GM12878 (cell line): ENCODE measurements at regions not wholly inside any gene's neighbourhood (a gene's known extent, or its start where the extent isn't known, plus 50 kb on each side); places are given as distances from the start of the nearest gene placed in this dataset.

Experiments
- ATAC-seq: fragments of 200-7000 bp; cut with Tn5 transposase; 3 replicates; pipeline ENCODE4 v1.9.1; 2020; ENCODE audit warnings: mild to moderate bottlenecking, moderate library complexity
- BruUV-seq: library from RNA; stranded (reverse); fragments of 400-500 nt; replicated peaks from 2 replicates; lab custom pipeline; 2021; lab: Mats Ljungman, UMichigan
- CTCF ChIA-PET: fragments of 300-600 bp; sonication (Branson Sonifier 250); formaldehyde crosslinking; extraction: SDS; loops from one replicate; lab custom pipeline; 2021; ENCODE audit warnings: inconsistent platforms; lab: Yijun Ruan, JAX
- POLR2A ChIA-PET: fragments of 350-600 bp; formaldehyde crosslinking; extraction: SDS; loops from one replicate; lab custom pipeline; 2021; ENCODE audit warnings: inconsistent platforms; lab: Charles Lee
- RAD21 ChIA-PET: fragments of 300-600 bp; sonication (Branson Sonifier 250); formaldehyde crosslinking; loops from one replicate; lab custom pipeline; 2023; ENCODE audit warnings: antibody characterized with exemption; ENCODE audit not compliant: unreplicated experiment; lab: Charles Lee
- SMC1A ChIA-PET: fragments of 300-600 bp; sonication (Branson Sonifier 250); formaldehyde crosslinking; loops from one replicate; lab custom pipeline; 2023; ENCODE audit not compliant: unreplicated experiment, uncharacterized antibody; lab: Charles Lee
- DNase-seq: peaks from one replicate; pipeline ENCODE4 v3.0.0-alpha.2; 2011; ENCODE audit warnings: low read depth, low spot score
- FAIRE-seq: peaks from 3 replicates; lab custom pipeline; 2011; peaks lifted over from hg19 to GRCh38; lab: Jason Lieb, UNC
- H2AFZ ChIP-seq: 2 replicates; pipeline ENCODE4 v1.6.0; 2011; ENCODE audit warnings: low read depth, low read length, control low read depth; ENCODE audit not compliant: control insufficient read depth
- H3K27ac ChIP-seq: 2 replicates; pipeline ENCODE4 v1.5.1; 2011; ENCODE audit warnings: control low read depth; ENCODE audit not compliant: control insufficient read depth, insufficient read depth
- H3K27me3 ChIP-seq, 2 experiments: replicated peaks in 1 of 2; 2 replicates each; pipeline versions ENCODE4 v1.6.0 to v1.6.1; 2011; ENCODE audit warnings: low read length in 1 of 2; ENCODE audit not compliant: control insufficient read depth in 2 of 2, insufficient read depth in 2 of 2
- H3K36me3 ChIP-seq, 2 experiments: 2 replicates each; pipeline ENCODE4 v1.5.1; 2011; ENCODE audit warnings: low read length in 1 of 2; ENCODE audit not compliant: control insufficient read depth in 2 of 2, insufficient read depth in 2 of 2
- H3K4me1 ChIP-seq: 2 replicates; pipeline ENCODE4 v1.6.1; 2011; ENCODE audit warnings: mild to moderate bottlenecking, low read length, moderate library complexity, mixed read lengths; ENCODE audit not compliant: control insufficient read depth, insufficient read depth
- H3K4me2 ChIP-seq: 2 replicates; pipeline ENCODE4 v1.6.0; 2011; ENCODE audit warnings: control low read depth; ENCODE audit not compliant: control insufficient read depth, insufficient read depth
- H3K4me3 ChIP-seq: fragments of 200-600 bp; sonication (generic); 2 replicates; pipeline ENCODE4 v1.5.1; 2016
- H3K79me2 ChIP-seq: 2 replicates; pipeline ENCODE4 v1.6.0; 2011; ENCODE audit warnings: low read length; ENCODE audit not compliant: control insufficient read depth, insufficient read depth
- H3K9ac ChIP-seq: 2 replicates; pipeline ENCODE4 v1.8.0; 2011; ENCODE audit warnings: low read length, control low read depth, mixed read lengths; ENCODE audit not compliant: control insufficient read depth, insufficient read depth
- H3K9me3 ChIP-seq: replicated peaks from 3 replicates; pipeline ENCODE4 v1.5.1; 2011; ENCODE audit warnings: mild to moderate bottlenecking, low read length; ENCODE audit not compliant: control insufficient read depth, insufficient read depth
- H4K20me1 ChIP-seq: 2 replicates; pipeline ENCODE4 v1.6.0; 2011; ENCODE audit not compliant: control insufficient read depth, insufficient read depth
- ATF7 ChIP-seq: fragments of 450-650 bp; IDR thresholded peaks from 2 replicates; pipeline ENCODE4 v1.6.1; 2016; ENCODE audit warnings: low read depth, mild to moderate bottlenecking
- CBX5 ChIP-seq: sonication (generic); IDR thresholded peaks from 2 replicates; pipeline ENCODE4 v1.6.1; 2016; ENCODE audit warnings: low read depth, moderate library complexity, mild to moderate bottlenecking, inconsistent platforms
- CREM ChIP-seq: IDR thresholded peaks from 2 replicates; pipeline ENCODE4 v1.6.1; 2014; ENCODE audit warnings: antibody characterized with exemption, low read depth
- EGR1 ChIP-seq, 2 experiments: IDR thresholded peaks; 1 replicate in 1 of 2; 2 replicates in 1 of 2; pipeline ENCODE4 v1.6.1; 2011 to 2012; ENCODE audit warnings: low read depth in 2 of 2, low read length in 2 of 2, borderline replicate concordance in 1 of 2, mild to moderate bottlenecking in 1 of 2, moderate library complexity in 1 of 2
- ETV6 ChIP-seq, 2 experiments: fragments of 450-650 bp in 1 of 2; IDR thresholded peaks in 1 of 2; conservative IDR thresholded peaks in 1 of 2; 2 replicates each; pipeline ENCODE4 v1.6.1; 2014; ENCODE audit warnings: antibody characterized with exemption in 1 of 2, borderline replicate concordance in 1 of 2, low read depth in 1 of 2, mild to moderate bottlenecking in 1 of 2, moderate library complexity in 1 of 2
- GATAD2B ChIP-seq: fragments of 450-650 bp; conservative IDR thresholded peaks from 2 replicates; pipeline ENCODE4 v1.6.1; 2017; ENCODE audit warnings: low read depth, mild to moderate bottlenecking, moderate library complexity
- HDAC6 ChIP-seq: fragments of 200-600 bp; sonication (generic); IDR thresholded peaks from one replicate; pipeline ENCODE4 v1.8.0; 2017; ENCODE audit warnings: antibody characterized with exemption; ENCODE audit not compliant: unreplicated experiment
- PAX8 ChIP-seq: fragments of 450-650 bp; IDR thresholded peaks from 2 replicates; pipeline ENCODE4 v1.6.1; 2017; ENCODE audit warnings: mild to moderate bottlenecking, moderate library complexity
- POLR2AphosphoS5 ChIP-seq: IDR thresholded peaks from 2 replicates; pipeline ENCODE4 v1.6.1; 2011; ENCODE audit warnings: mild to moderate bottlenecking, low read length, inconsistent platforms
- RAD21 ChIP-seq: IDR thresholded peaks from 2 replicates; pipeline ENCODE4 v1.6.1; 2011; ENCODE audit warnings: mild to moderate bottlenecking, low read depth, low read length, moderate library complexity; ENCODE audit not compliant: insufficient read depth
- TCF12 ChIP-seq: IDR thresholded peaks from 2 replicates; pipeline ENCODE4 v1.6.1; 2011; ENCODE audit warnings: low read depth, mild to moderate bottlenecking, low read length
- WGBS: methylation state at CpG from one replicate; pipeline ENCODE4 v1.1.6; 2016; ENCODE audit warnings: low lambda C conversion rate; ENCODE audit not compliant: insufficient replicate concordance, insufficient coverage; ENCODE audit errors: missing lambda C conversion rate; 5-methylcytosine and 5-hydroxymethylcytosine counted together
- in situ Hi-C: fragments of 300-500 bp; cut with MboI; formaldehyde crosslinking; loops from 9 replicates; pipeline ENCODE4 v1.14.3; 2018; ENCODE audit warnings: mixed read lengths
- intact Hi-C: fragments of 100-400 bp; cut with micrococcal nuclease; formaldehyde crosslinking; loops from one replicate; pipeline ENCODE4 v1.14.2; 2022; ENCODE audit not compliant: unreplicated experiment
- TF ChIP-seq, protein P1 (sequence below): fragments of 450-650 bp; IDR thresholded peaks from 2 replicates; pipeline ENCODE4 v1.6.1; 2017; ENCODE audit warnings: mild to moderate bottlenecking
- TF ChIP-seq, protein P2 (sequence below): fragments of 150-350 bp; IDR thresholded peaks from 2 replicates; pipeline ENCODE4 v1.6.1; 2016; ENCODE audit warnings: low read depth, low read length
- TF ChIP-seq, protein P3 (sequence below): IDR thresholded peaks from 2 replicates; pipeline ENCODE4 v1.6.1; 2011; ENCODE audit warnings: low read depth, mild to moderate bottlenecking, low read length, moderate library complexity, borderline replicate concordance; ENCODE audit errors: extremely low read depth
- TF ChIP-seq, protein P4 (sequence below): fragments of 450-650 bp; IDR thresholded peaks from 2 replicates; pipeline ENCODE4 v1.6.1; 2016; ENCODE audit warnings: mild to moderate bottlenecking, moderate library complexity, borderline replicate concordance

DNA sequence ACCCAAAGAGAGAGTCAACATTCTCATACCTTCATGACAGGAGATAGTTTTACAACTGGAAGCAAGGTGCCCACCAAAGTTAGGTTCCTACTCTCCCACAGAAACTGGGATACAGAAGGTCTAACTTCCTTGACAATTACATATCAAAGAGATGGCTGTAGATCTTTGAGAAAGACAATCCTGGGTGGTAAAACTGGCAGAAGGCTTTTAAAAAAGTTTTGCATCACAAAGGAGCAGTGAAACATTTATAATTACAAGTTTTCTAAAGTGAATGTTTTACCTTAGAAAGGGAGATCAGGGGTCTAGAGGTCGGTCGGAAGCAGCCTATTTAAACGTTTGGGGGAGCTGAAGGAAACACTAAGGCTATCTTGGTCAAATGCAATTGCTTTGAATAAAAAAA is 166.6 kb upstream of the STEAP1 start:
- no peaks in the 10 kb centered on the region for H3K27me3 ChIP-seq
- no peaks in the 10 kb centered on the region for H3K4me1 ChIP-seq
- no peaks in the 10 kb centered on the region for H3K9me3 ChIP-seq
- H3K9ac ChIP-seq = no peak overlapping the region
- ChIA-PET CTCF (no interaction called here), POLR2A (no interaction called here), RAD21 (no interaction called here), SMC1A (no interaction called here)
- no peak overlapping the region for H3K27ac ChIP-seq
- intact Hi-C loops = loop anchor here (5.0 kb wide), 1 partner anchor 35 kb away; no protein-coding TSS in a partner anchor
- DNase-seq (no peak), ATAC-seq (no peak), FAIRE-seq (no peak)
- BruUV-seq = no TSS peak
- H4K20me1 ChIP-seq = no peaks in the 10 kb centered on the region
- H3K36me3 ChIP-seq = no peaks in the 10 kb centered on the region
- H3K4me2 ChIP-seq = no peak overlapping the region
- no peak overlapping the region for H3K4me3 ChIP-seq
- 18% methylated on average over 3 of the region's 3 CpGs for WGBS
- no peak overlapping the region for H2AFZ ChIP-seq
- no peaks in the 10 kb centered on the region for H3K79me2 ChIP-seq
- in situ Hi-C loops = no loop called here
- TF ChIP-seq, protein P1, sequence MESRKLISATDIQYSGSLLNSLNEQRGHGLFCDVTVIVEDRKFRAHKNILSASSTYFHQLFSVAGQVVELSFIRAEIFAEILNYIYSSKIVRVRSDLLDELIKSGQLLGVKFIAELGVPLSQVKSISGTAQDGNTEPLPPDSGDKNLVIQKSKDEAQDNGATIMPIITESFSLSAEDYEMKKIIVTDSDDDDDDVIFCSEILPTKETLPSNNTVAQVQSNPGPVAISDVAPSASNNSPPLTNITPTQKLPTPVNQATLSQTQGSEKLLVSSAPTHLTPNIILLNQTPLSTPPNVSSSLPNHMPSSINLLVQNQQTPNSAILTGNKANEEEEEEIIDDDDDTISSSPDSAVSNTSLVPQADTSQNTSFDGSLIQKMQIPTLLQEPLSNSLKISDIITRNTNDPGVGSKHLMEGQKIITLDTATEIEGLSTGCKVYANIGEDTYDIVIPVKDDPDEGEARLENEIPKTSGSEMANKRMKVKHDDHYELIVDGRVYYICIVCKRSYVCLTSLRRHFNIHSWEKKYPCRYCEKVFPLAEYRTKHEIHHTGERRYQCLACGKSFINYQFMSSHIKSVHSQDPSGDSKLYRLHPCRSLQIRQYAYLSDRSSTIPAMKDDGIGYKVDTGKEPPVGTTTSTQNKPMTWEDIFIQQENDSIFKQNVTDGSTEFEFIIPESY = no peak
- TF ChIP-seq, protein P2, sequence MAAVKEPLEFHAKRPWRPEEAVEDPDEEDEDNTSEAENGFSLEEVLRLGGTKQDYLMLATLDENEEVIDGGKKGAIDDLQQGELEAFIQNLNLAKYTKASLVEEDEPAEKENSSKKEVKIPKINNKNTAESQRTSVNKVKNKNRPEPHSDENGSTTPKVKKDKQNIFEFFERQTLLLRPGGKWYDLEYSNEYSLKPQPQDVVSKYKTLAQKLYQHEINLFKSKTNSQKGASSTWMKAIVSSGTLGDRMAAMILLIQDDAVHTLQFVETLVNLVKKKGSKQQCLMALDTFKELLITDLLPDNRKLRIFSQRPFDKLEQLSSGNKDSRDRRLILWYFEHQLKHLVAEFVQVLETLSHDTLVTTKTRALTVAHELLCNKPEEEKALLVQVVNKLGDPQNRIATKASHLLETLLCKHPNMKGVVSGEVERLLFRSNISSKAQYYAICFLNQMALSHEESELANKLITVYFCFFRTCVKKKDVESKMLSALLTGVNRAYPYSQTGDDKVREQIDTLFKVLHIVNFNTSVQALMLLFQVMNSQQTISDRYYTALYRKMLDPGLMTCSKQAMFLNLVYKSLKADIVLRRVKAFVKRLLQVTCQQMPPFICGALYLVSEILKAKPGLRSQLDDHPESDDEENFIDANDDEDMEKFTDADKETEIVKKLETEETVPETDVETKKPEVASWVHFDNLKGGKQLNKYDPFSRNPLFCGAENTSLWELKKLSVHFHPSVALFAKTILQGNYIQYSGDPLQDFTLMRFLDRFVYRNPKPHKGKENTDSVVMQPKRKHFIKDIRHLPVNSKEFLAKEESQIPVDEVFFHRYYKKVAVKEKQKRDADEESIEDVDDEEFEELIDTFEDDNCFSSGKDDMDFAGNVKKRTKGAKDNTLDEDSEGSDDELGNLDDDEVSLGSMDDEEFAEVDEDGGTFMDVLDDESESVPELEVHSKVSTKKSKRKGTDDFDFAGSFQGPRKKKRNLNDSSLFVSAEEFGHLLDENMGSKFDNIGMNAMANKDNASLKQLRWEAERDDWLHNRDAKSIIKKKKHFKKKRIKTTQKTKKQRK = no peak
- TF ChIP-seq EGR1 (IDR thresholded peaks at IDR 0.05; ENCODE audit: borderline replicate concordance in 1 of 2, low read depth in 2 of 2, low read length in 2 of 2) (no peak), CREM (no peak), ATF7 (no peak), RAD21 (no peak), GATAD2B (no peak), CBX5 (no peak), ETV6 (conservative IDR thresholded peaks at IDR 0.05 in 1 of 2, IDR thresholded peaks at IDR 0.05 in 1 of 2; ENCODE audit: borderline replicate concordance in 1 of 2, low read depth in 1 of 2) (no peak), TCF12 (no peak), POLR2AphosphoS5 (no peak), PAX8 (no peak), HDAC6 (no peak)
- TF ChIP-seq, protein P3, sequence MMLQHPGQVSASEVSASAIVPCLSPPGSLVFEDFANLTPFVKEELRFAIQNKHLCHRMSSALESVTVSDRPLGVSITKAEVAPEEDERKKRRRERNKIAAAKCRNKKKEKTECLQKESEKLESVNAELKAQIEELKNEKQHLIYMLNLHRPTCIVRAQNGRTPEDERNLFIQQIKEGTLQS = no peak
- TF ChIP-seq, protein P4, sequence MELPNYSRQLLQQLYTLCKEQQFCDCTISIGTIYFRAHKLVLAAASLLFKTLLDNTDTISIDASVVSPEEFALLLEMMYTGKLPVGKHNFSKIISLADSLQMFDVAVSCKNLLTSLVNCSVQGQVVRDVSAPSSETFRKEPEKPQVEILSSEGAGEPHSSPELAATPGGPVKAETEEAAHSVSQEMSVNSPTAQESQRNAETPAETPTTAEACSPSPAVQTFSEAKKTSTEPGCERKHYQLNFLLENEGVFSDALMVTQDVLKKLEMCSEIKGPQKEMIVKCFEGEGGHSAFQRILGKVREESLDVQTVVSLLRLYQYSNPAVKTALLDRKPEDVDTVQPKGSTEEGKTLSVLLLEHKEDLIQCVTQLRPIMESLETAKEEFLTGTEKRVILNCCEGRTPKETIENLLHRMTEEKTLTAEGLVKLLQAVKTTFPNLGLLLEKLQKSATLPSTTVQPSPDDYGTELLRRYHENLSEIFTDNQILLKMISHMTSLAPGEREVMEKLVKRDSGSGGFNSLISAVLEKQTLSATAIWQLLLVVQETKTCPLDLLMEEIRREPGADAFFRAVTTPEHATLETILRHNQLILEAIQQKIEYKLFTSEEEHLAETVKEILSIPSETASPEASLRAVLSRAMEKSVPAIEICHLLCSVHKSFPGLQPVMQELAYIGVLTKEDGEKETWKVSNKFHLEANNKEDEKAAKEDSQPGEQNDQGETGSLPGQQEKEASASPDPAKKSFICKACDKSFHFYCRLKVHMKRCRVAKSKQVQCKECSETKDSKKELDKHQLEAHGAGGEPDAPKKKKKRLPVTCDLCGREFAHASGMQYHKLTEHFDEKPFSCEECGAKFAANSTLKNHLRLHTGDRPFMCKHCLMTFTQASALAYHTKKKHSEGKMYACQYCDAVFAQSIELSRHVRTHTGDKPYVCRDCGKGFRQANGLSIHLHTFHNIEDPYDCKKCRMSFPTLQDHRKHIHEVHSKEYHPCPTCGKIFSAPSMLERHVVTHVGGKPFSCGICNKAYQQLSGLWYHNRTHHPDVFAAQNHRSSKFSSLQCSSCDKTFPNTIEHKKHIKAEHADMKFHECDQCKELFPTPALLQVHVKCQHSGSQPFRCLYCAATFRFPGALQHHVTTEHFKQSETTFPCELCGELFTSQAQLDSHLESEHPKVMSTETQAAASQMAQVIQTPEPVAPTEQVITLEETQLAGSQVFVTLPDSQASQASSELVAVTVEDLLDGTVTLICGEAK = no peak
